ENCODE measurements at regions not wholly inside any gene's neighbourhood (a gene's known extent, or its start where the extent isn't known, plus 50 kb on each side); places are given as distances from the start of the nearest gene placed in this dataset.

GRCh38 chr12:62162214-62162613 lies 98.0 kb upstream of the USP15 start:
- Histone ChIP-seq H2AK5ac (ENCODE audit: low read length) (no peak overlapping the region), H3K4me2 (ENCODE audit: low read length) (no peak overlapping the region), H3K36me3 (ENCODE audit: control insufficient read depth in 1 of 2, insufficient read depth in 2 of 2, low read length in 2 of 2) (no peaks in the 10 kb centered on the region), H3K4me1 (ENCODE audit: control insufficient read depth in 1 of 2, insufficient read depth in 2 of 2, low read length in 2 of 2) (no peaks in the 10 kb centered on the region), H2BK120ac (ENCODE audit: insufficient read depth, low read length, poor library complexity) (no peak overlapping the region), H4K8ac (ENCODE audit: low read depth, low read length) (no peak overlapping the region), H4K12ac (ENCODE audit: low read depth, low read length) (no peak overlapping the region), H3K79me2 (ENCODE audit: control insufficient read depth, insufficient read depth, low read length, poor library complexity) (no peaks in the 10 kb centered on the region), H3K27me3 (ENCODE audit: insufficient read depth, low read length) (no peaks in the 10 kb centered on the region), H2BK5ac (ENCODE audit: low read depth, low read length, poor library complexity) (no peak overlapping the region), H3K23ac (ENCODE audit: low read length) (no peak overlapping the region), H3K14ac (ENCODE audit: low read length) (no peak overlapping the region), H2BK12ac (ENCODE audit: low read length) (no peak overlapping the region), H3K4ac (ENCODE audit: low read depth, low read length) (no peak overlapping the region), H3K79me1 (ENCODE audit: low read length) (no peaks in the 10 kb centered on the region), H3K18ac (ENCODE audit: low read length) (no peak overlapping the region), H3K27ac (ENCODE audit: low read depth, low read length) (no peak overlapping the region), H3K4me3 (ENCODE audit: low read depth, low read length) (no peak overlapping the region), H3K9ac (ENCODE audit: low read length) (no peak overlapping the region), H2AFZ (ENCODE audit: insufficient read depth, low read length, poor library complexity) (no peak overlapping the region), H4K91ac (ENCODE audit: low read depth, low read length) (no peak overlapping the region), H3K9me3 (ENCODE audit: insufficient read depth, low read depth, low read length) (no peaks in the 10 kb centered on the region)
- no CpG with 5 or more reads among the region's 2 CpGs for WGBS (ENCODE audit: extremely low coverage, insufficient coverage, insufficient read length)
- no peak for DNase-seq

DNA sequence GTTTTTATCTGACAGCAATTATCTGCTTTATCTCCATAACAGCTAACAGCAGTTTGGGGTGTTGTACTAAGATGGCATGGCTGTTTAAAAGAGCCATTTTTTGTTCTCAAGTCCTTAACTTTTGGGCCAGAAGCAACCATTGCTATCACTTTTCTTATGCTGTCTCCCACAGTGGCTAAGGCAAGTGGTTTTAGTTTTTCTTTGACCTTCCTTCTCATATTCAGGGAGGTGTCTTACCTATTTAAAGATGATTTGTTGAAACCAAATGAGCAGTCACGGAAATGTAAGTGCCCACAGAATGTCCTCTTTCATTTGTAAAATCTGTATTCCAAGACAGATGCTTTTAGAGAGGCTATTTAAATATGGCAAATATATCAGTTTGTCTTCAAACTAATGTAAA lies 96.8 kb upstream of the USP15 start:
- WGBS (ENCODE audit: extremely low coverage, insufficient coverage, insufficient read length), result no CpG with 5 or more reads among the region's 1 CpG
- H3K4me3 ChIP-seq (ENCODE audit: low read depth, low read length), result no peak overlapping the region

DNA sequence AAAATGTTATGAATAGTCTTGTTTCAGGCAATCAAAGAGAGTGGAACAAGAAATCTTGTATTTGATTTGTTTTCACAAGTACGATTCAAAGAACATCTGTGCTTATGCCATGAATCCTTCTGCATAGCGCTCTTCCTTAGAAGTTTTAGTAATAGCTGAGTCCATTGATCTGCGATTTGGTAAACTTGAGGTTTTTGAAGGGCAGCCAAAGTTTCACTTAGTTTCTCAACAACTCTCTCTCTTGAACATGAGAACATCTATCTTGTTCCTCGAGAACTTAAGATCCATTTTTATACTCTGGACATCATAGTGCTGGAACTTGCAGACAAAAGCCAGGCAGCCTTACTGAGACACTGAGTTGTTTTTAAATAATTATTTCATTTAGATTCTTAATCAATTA lies 96.2 kb upstream of the USP15 start:
- Histone ChIP-seq H3K4me2 (ENCODE audit: low read length) (no peak overlapping the region), H3K36me3 (ENCODE audit: control insufficient read depth in 1 of 2, insufficient read depth in 2 of 2, low read length in 2 of 2) (no peaks in the 10 kb centered on the region), H4K8ac (ENCODE audit: low read depth, low read length) (no peak overlapping the region), H3K18ac (ENCODE audit: low read length) (no peak overlapping the region), H4K12ac (ENCODE audit: low read depth, low read length) (no peak overlapping the region), H3K14ac (ENCODE audit: low read length) (no peak overlapping the region), H3K9ac (ENCODE audit: low read length) (no peak overlapping the region), H3K4me1 (ENCODE audit: control insufficient read depth in 1 of 2, insufficient read depth in 2 of 2, low read length in 2 of 2) (no peaks in the 10 kb centered on the region), H3K27ac (ENCODE audit: low read depth, low read length) (no peak overlapping the region), H4K91ac (ENCODE audit: low read depth, low read length) (no peak overlapping the region), H2BK5ac (ENCODE audit: low read depth, low read length, poor library complexity) (no peak overlapping the region), H3K79me1 (ENCODE audit: low read length) (peaks cover 3% of the 10 kb centered on the region), H3K27me3 (ENCODE audit: insufficient read depth, low read length) (no peaks in the 10 kb centered on the region), H3K23ac (ENCODE audit: low read length) (no peak overlapping the region), H3K9me3 (ENCODE audit: insufficient read depth, low read depth, low read length) (no peaks in the 10 kb centered on the region), H3K4me3 (ENCODE audit: low read depth, low read length) (no peak overlapping the region), H2AK5ac (ENCODE audit: low read length) (no peak overlapping the region), H3K79me2 (ENCODE audit: control insufficient read depth, insufficient read depth, low read length, poor library complexity) (no peaks in the 10 kb centered on the region), H3K4ac (ENCODE audit: low read depth, low read length) (no peak overlapping the region), H2BK12ac (ENCODE audit: low read length) (no peak overlapping the region), H2AFZ (ENCODE audit: insufficient read depth, low read length, poor library complexity) (no peak overlapping the region), H2BK120ac (ENCODE audit: insufficient read depth, low read length, poor library complexity) (no peak overlapping the region)
- WGBS (ENCODE audit: extremely low coverage, insufficient coverage, insufficient read length), result no CpG with 5 or more reads among the region's 4 CpGs
- no peak for DNase-seq

More for the DNA sequence above, 96.8 kb upstream of the USP15 start:
- Histone ChIP-seq H4K12ac (ENCODE audit: low read depth, low read length) (no peak overlapping the region), H3K27me3 (ENCODE audit: insufficient read depth, low read length) (no peaks in the 10 kb centered on the region), H2BK5ac (ENCODE audit: low read depth, low read length, poor library complexity) (no peak overlapping the region), H3K79me1 (ENCODE audit: low read length) (peaks cover under 1% of the 10 kb centered on the region), H2AFZ (ENCODE audit: insufficient read depth, low read length, poor library complexity) (no peak overlapping the region), H2AK5ac (ENCODE audit: low read length) (no peak overlapping the region), H3K27ac (ENCODE audit: low read depth, low read length) (no peak overlapping the region), H3K4me1 (ENCODE audit: control insufficient read depth in 1 of 2, insufficient read depth in 2 of 2, low read length in 2 of 2) (no peaks in the 10 kb centered on the region), H3K4ac (ENCODE audit: low read depth, low read length) (no peak overlapping the region), H3K4me2 (ENCODE audit: low read length) (no peak overlapping the region), H3K36me3 (ENCODE audit: control insufficient read depth in 1 of 2, insufficient read depth in 2 of 2, low read length in 2 of 2) (no peaks in the 10 kb centered on the region), H3K9ac (ENCODE audit: low read length) (no peak overlapping the region), H3K18ac (ENCODE audit: low read length) (no peak overlapping the region), H2BK12ac (ENCODE audit: low read length) (no peak overlapping the region), H4K8ac (ENCODE audit: low read depth, low read length) (no peak overlapping the region), H4K91ac (ENCODE audit: low read depth, low read length) (no peak overlapping the region), H3K23ac (ENCODE audit: low read length) (no peak overlapping the region), H3K79me2 (ENCODE audit: control insufficient read depth, insufficient read depth, low read length, poor library complexity) (no peaks in the 10 kb centered on the region), H3K9me3 (ENCODE audit: insufficient read depth, low read depth, low read length) (no peaks in the 10 kb centered on the region), H2BK120ac (ENCODE audit: insufficient read depth, low read length, poor library complexity) (no peak overlapping the region), H3K14ac (ENCODE audit: low read length) (no peak overlapping the region)
- no peak for DNase-seq

- Histone ChIP-seq H2BK120ac (ENCODE audit: insufficient read depth, low read length, poor library complexity) (no peak overlapping the region), H2AK5ac (ENCODE audit: low read length) (no peak overlapping the region), H3K27me3 (ENCODE audit: insufficient read depth, low read length) (no peaks in the 10 kb centered on the region), H3K9ac (ENCODE audit: low read length) (no peak overlapping the region), H3K18ac (ENCODE audit: low read length) (no peak overlapping the region), H3K27ac (ENCODE audit: low read depth, low read length) (no peak overlapping the region), H3K14ac (ENCODE audit: low read length) (no peak overlapping the region), H3K36me3 (ENCODE audit: control insufficient read depth in 1 of 2, insufficient read depth in 2 of 2, low read length in 2 of 2) (no peaks in the 10 kb centered on the region), H3K9me3 (ENCODE audit: insufficient read depth, low read depth, low read length) (no peaks in the 10 kb centered on the region), H3K4me3 (ENCODE audit: low read depth, low read length) (no peak overlapping the region), H3K79me2 (ENCODE audit: control insufficient read depth, insufficient read depth, low read length, poor library complexity) (no peaks in the 10 kb centered on the region), H3K4me2 (ENCODE audit: low read length) (no peak overlapping the region), H3K79me1 (ENCODE audit: low read length) (peaks cover 3% of the 10 kb centered on the region), H3K4ac (ENCODE audit: low read depth, low read length) (no peak overlapping the region), H2AFZ (ENCODE audit: insufficient read depth, low read length, poor library complexity) (no peak overlapping the region), H2BK12ac (ENCODE audit: low read length) (no peak overlapping the region), H4K91ac (ENCODE audit: low read depth, low read length) (no peak overlapping the region), H4K12ac (ENCODE audit: low read depth, low read length) (no peak overlapping the region), H4K8ac (ENCODE audit: low read depth, low read length) (no peak overlapping the region), H3K23ac (ENCODE audit: low read length) (no peak overlapping the region), H3K4me1 (ENCODE audit: control insufficient read depth in 1 of 2, insufficient read depth in 2 of 2, low read length in 2 of 2) (no peaks in the 10 kb centered on the region), H2BK5ac (ENCODE audit: low read depth, low read length, poor library complexity) (no peak overlapping the region)
- no CpG with 5 or more reads among the region's 2 CpGs for WGBS (ENCODE audit: extremely low coverage, insufficient coverage, insufficient read length)
- DNase-seq, result peak; percentile 50 to 91
These were observed 93.7 kb upstream of the USP15 start for GRCh38 chr12:62166525-62166924.

All from trophoblast cell (in vitro differentiated cells and primary cell).